Transverse colon (tissue), 3 donors: ENCODE measurements at regions not wholly inside any gene's neighbourhood (a gene's known extent, or its start where the extent isn't known, plus 50 kb on each side); places are given as distances from the start of the nearest gene placed in this dataset.

ENCODE experiments used
- POLR2A ChIP-seq: fragments of 450-650 bp; IDR thresholded peaks from one replicate; pipeline ENCODE4 v1.6.1; 2016; ENCODE audit warnings: antibody characterized with exemption, mild to moderate bottlenecking, moderate library complexity
- TF ChIP-seq, protein P1 (sequence below), 5 experiments: fragments of 200-600 bp in 3 of 5; fragments of 450-650 bp in 2 of 5; sonication (generic) in 3 of 5; IDR thresholded peaks; 1 replicate in 2 of 5; 2 replicates in 3 of 5; pipeline ENCODE4 v1.5.1; 2016 to 2017; ENCODE audit warnings: antibody characterized with exemption in 5 of 5, inconsistent platforms in 3 of 5, mild to moderate bottlenecking in 2 of 5, moderate library complexity in 1 of 5

DNA sequence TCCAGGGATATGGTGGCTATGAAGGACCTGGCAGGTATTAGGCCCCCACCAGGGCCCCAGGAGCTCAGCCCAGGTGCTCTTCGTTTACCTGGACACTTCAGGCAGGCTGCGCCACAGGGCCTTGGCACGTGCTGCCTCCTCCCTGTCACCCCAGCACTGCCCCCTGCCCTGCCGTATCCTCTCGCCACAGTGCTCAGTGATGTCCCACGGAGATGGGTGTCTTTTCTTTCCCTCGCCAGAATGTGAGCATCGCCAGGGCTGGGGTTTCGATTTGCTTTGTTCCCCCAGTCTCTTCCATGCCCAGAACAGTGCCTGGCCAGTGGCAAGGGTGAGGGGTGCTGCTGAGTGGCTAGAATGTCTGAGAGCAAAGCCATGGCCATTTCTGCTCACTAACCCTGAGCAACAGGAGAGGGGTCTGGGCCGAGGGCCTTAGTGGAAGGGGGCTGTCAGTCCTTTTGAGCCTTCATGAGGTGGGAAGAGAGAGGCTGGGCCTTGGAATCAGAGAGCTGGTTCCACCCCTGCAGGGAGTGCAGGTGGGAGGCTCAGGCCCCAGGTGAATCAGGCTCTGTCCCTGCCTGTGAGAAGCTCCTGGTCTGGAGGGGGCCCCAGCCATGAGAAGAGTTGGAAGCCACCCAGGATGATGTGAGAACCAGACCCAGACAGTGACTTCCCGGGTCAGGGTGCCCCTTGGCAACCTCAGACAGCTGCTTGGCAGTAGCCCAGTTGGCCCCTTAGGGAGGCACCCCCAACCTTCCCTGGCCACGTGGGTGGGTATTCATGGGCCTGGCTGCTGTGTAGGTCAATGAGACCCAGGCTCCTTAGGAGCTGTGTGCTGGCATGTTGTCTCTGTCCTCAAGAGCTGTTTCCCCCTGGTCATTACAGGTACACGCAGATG lies 129.9 kb upstream of the HS6ST1 start:
- TF ChIP-seq, protein P1, sequence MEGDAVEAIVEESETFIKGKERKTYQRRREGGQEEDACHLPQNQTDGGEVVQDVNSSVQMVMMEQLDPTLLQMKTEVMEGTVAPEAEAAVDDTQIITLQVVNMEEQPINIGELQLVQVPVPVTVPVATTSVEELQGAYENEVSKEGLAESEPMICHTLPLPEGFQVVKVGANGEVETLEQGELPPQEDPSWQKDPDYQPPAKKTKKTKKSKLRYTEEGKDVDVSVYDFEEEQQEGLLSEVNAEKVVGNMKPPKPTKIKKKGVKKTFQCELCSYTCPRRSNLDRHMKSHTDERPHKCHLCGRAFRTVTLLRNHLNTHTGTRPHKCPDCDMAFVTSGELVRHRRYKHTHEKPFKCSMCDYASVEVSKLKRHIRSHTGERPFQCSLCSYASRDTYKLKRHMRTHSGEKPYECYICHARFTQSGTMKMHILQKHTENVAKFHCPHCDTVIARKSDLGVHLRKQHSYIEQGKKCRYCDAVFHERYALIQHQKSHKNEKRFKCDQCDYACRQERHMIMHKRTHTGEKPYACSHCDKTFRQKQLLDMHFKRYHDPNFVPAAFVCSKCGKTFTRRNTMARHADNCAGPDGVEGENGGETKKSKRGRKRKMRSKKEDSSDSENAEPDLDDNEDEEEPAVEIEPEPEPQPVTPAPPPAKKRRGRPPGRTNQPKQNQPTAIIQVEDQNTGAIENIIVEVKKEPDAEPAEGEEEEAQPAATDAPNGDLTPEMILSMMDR (IDR thresholded peaks at IDR 0.05), result no peak
- TF ChIP-seq POLR2A, result no peak
